ENCODE measurements at regions not wholly inside any gene's neighbourhood (a gene's known extent, or its start where the extent isn't known, plus 50 kb on each side); places are given as distances from the start of the nearest gene placed in this dataset.

GRCh38 chr18:24860978-24861680, 400.7 kb downstream of the HRH4 start:
- TF ChIP-seq, protein P1, sequence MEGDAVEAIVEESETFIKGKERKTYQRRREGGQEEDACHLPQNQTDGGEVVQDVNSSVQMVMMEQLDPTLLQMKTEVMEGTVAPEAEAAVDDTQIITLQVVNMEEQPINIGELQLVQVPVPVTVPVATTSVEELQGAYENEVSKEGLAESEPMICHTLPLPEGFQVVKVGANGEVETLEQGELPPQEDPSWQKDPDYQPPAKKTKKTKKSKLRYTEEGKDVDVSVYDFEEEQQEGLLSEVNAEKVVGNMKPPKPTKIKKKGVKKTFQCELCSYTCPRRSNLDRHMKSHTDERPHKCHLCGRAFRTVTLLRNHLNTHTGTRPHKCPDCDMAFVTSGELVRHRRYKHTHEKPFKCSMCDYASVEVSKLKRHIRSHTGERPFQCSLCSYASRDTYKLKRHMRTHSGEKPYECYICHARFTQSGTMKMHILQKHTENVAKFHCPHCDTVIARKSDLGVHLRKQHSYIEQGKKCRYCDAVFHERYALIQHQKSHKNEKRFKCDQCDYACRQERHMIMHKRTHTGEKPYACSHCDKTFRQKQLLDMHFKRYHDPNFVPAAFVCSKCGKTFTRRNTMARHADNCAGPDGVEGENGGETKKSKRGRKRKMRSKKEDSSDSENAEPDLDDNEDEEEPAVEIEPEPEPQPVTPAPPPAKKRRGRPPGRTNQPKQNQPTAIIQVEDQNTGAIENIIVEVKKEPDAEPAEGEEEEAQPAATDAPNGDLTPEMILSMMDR (IDR thresholded peaks at IDR 0.05; ENCODE audit: control insufficient read depth, extremely low read depth, insufficient read depth), result no peak
- H3K4me3 ChIP-seq (ENCODE audit: low read depth, low read length), result no peak overlapping the region
- no peak for DNase-seq (ENCODE audit: low read depth)

DNA sequence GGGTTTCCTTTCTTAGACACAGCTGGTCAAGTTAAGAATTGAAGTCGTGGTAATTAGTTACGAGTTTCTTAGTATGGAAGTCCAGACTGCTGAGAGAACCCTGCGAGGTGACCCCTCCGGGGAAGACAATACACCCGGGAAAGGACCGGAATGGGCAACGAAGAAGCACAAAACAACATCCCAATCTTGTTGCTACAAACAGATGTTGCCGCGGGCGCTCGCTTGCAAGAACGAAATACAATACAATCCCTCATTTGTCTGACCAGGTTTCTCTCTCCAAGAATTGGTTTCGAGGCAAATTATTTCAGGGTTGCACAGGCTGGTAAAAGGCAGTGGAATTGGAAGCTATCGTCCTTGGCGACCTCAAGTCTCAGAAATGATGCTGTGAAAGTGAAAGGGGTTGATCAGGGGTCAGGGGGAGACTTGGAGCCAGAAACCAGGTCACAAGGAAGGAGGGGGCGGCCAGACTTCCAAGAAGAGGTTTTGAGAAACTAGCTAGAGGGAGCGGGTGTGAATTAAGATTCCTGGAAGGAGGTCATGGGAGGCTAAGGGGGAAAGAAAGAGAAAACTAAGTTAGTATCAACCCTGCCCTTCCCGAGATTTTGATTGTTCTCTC, 401.9 kb downstream of the HRH4 start:
- DNase-seq (ENCODE audit: low read depth), result no peak
- H3K4me3 ChIP-seq (ENCODE audit: low read depth, low read length), result no peak overlapping the region
- TF ChIP-seq, protein P1 (IDR thresholded peaks at IDR 0.05; ENCODE audit: control insufficient read depth, extremely low read depth, insufficient read depth), result no peak

DNA sequence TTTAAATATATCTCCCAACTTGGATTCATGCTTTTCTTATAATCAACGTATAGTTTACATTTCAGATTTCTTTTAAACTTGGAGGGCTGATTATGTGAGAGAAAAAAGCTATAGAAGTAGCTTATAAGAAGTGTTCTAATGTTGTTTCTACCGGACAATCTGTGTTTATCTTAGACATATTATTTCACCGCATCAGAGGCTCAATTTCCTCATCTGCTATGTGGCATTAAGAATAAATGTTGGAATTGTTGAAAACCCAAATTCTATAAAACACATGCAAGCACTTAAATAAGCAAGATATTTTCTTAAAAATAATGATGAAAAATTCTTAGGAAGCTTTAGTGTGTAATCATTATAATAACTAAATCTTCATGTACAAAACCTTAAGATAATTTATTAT, 407.9 kb downstream of the HRH4 start:
- DNase-seq (ENCODE audit: low read depth), result no peak
- no peak overlapping the region for H3K4me3 ChIP-seq (ENCODE audit: low read depth, low read length)
- TF ChIP-seq, protein P1 (IDR thresholded peaks at IDR 0.05; ENCODE audit: control insufficient read depth, extremely low read depth, insufficient read depth), result no peak

GRCh38 chr18:24868760-24869237, 408.4 kb downstream of the HRH4 start:
- peak; percentile 86 for DNase-seq (ENCODE audit: low read depth)
- TF ChIP-seq, protein P1 (IDR thresholded peaks at IDR 0.05; ENCODE audit: control insufficient read depth, extremely low read depth, insufficient read depth), result no peak
- H3K4me3 ChIP-seq (ENCODE audit: low read depth, low read length), result no peak overlapping the region

DNA sequence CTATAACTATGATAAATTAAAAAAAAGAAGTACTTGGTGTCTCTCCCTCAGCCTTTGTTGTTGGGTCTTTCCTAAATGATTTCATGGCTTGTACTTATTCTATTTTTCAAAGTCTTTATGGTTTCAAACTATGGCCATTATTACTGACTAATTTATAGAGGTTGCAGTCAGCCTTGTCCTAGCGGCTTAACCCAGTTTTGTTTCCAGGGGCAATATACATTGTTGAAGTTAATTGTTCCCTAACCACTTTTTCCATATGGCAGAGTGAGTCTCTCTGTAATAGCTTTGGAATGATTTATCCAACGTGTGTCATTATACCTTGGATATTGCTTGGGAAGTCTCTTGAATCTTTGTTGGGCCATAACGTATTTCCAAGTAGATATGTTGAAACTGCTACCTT, 408.8 kb downstream of the HRH4 start:
- TF ChIP-seq, protein P1 (IDR thresholded peaks at IDR 0.05; ENCODE audit: control insufficient read depth, extremely low read depth, insufficient read depth), result no peak
- no peak for DNase-seq (ENCODE audit: low read depth)

GRCh38 chr18:24875286-24875685, 414.8 kb downstream of the HRH4 start:
- TF ChIP-seq, protein P1 (IDR thresholded peaks at IDR 0.05; ENCODE audit: control insufficient read depth, extremely low read depth, insufficient read depth), result no peak
- no peak overlapping the region for H3K4me3 ChIP-seq (ENCODE audit: low read depth, low read length)
- no peak for DNase-seq (ENCODE audit: low read depth)

More for the DNA sequence above, 408.8 kb downstream of the HRH4 start:
- no peak overlapping the region for H3K4me3 ChIP-seq (ENCODE audit: low read depth, low read length)
